HG03565 (cell line): ENCODE measurements at regions not wholly inside any gene's neighbourhood (a gene's known extent, or its start where the extent isn't known, plus 50 kb on each side); places are given as distances from the start of the nearest gene placed in this dataset.
"Not testable (repeated sequence)": the region's sequence is repeated elsewhere in the genome, so short reads cannot be mapped to it uniquely, and the experiment has no call there.

ENCODE experiments used
- ATAC-seq: cut with Tn5 transposase; IDR thresholded peaks from one replicate; pipeline ENCODE4 v1.9.1; 2021; ENCODE audit warnings: mild to moderate bottlenecking, moderate library complexity; ENCODE audit not compliant: unreplicated experiment

DNA sequence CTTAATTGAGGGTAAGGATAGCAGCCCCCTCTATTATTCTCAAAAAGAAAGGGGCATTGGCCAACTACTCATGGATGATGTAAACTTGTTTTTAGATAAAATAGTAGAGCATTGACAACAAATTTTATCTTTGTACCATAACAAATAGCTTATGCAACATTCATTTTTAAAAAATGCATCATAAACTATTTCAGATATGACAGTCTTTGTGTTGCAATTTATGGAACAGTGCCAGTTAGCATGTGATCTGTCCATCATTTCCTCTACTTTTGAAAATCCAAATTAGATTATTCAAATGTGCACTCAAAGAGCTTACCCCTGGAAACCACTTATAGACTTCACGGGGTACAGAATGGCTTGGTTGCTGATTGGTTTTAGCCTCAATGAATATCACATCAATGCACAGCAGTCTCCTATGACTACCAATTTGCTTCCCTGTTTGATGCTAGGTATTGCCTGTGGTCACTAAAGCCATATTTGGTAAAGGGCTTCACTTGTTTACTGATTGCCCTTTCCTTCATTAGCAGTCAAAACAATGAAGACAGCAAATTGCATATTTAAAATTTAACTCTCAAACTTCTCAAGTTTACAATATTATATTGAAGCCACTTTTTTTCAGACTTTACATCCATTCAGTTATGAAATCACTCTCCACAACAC, 274.9 kb upstream of the MGAT4C start:
- no peak for ATAC-seq

DNA sequence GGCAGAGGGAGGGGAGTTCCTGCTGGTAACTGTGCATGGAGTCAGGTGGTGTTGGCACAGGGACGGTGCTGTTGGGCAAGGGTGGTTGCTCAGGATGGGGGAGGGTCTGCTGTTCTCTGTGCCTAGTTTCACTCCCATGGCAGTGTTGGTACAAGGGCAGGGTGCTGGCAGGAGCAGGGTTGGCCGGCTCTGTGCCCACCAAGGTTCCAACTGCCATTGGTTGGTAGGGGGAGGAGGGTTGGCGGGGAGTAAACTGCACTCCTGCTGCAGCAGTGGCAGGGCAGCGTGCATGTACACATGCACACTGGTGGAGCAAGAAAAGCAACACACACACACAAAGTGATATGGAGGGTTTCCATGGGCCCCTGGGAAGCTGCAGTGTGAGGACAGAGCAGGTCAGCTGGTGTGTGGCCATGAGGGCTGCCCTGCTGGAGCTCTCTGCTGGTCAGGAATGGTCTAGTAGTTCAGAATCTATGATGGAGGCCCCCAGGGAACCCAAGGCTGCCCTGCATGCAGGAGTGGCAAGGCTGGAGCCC, 269.9 kb upstream of the MGAT4C start:
- ATAC-seq, result no peak

DNA sequence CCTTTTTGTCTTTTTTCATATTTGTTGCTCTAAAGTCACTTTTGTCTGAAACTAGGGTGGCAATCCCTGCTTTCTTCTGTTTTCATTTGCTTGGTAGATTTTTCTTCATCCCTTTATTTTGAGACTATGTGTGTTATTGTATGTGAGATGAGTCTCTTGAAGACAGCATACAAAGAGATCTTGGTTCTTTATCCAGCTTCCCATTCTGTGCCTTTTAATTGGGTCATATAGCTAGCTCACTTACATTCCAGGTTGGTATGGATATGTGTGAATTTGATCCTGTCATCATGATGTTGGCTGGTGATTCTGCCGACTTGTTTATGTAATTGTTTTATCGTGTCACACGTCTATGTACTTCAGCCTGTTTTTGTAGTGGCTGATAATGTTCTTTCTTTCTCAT, 267.7 kb upstream of the MGAT4C start:
- no peak for ATAC-seq

DNA sequence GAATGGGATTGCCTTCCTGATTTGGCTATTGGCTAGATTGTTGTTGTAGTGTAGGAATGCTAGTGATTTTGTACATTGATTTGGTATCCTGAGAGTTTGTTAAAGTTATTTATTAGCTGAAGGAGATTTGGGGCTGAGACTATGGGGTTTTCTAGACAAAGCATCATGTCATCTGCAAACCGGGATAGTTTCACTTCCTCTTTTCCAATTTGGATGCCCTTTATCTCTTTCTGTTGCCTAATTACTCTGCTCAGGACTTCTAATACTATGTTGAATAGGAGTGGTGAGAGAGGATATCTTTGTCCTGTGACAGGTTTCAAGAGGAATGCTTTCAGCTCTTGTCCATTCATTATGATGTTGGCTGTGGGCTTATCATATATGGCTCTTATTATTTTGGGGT, 265.7 kb upstream of the MGAT4C start:
- no peak for ATAC-seq

DNA sequence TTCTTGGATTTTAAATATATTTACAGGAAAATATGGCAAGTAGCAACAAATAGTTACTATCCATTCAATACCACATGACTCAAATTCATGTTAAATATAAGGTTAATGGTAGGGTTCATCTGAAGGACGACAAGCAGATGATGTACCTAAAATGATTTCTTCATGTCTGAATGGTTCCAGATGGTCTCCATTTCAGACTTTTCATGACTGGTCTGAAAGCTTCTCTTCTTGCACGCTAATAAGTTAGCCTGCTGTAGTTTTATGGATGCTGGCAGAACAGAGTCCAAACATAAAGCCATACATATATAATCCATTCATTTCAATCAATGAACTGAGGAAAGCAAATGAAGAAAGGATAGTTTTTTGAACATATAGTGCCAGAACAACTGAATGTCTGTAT, 257.0 kb upstream of the MGAT4C start:
- no peak for ATAC-seq

DNA sequence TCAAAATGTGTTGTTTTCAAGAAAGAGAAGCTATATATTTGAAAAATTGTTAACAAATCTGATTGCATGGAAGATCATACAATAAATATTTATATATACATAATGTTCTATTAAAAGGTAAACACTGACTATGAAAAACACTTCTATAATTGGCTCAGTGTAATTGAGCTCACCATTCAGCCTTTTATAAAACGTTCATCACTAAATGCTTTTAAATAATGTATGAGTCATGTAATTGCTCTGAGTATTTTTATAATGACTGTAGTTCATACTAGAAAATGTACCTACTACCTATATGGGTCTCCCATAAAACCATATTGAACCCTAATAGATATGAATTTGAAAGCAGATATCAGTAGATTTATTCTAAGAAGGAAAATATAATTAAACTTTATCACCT, 240.4 kb upstream of the MGAT4C start:
- no peak for ATAC-seq

DNA sequence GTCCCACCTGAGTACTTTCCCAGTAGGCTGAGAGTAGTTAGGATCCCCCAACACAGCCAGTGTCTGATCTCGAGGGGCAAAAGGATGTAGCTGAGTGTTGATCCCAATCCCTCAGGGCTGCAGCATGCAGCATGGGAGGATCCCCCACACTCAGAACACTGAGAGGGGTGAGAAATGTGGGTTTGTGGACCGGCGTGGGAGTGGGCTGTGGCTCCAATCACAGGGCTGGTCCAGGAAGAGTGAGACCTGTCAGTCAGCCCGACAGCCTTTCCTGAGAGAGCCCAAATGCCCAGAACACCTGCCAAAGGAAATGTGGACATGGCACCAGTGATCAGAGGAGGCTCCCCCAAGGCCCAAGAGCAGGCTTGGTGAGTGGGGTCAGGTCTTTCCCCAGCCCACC, 228.3 kb upstream of the MGAT4C start:
- no peak for ATAC-seq

DNA sequence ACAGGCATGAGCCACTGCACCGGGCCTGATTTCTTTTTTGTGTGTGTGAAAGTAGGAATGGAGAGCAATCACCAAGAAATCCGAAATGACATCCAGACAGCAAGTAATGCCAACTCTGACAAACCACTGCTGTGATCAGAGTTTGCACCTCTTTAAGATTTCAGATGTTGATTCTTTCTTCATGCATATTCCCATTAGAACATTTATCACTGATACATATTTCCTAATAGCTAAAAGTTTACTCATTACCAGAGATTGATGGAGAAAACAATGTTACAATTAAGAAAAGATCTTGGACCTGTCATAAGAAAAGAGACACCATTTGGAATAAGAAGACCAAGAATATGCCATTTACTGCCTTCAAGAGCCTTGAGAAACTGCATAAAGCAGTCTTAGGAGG, 217.0 kb upstream of the MGAT4C start:
- ATAC-seq, result no peak

DNA sequence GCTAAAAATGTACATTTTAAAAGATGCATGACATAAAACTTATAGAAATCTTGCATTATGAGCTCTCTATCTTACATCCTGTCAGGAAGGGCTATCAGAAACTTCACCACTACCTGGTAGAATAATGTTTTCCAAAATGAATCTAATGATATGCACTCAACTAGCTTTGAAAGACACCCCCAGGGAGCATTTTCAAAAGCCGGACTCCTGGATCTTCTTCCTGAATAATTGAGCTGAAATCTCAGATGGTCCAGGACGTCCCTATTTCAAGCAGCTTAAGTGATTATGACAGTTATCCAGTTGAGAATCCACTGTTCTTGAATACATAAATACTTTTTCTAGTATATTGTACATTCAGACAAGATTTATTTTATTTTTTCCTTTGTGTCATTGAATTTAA, 200.6 kb upstream of the MGAT4C start:
- ATAC-seq, result no peak

DNA sequence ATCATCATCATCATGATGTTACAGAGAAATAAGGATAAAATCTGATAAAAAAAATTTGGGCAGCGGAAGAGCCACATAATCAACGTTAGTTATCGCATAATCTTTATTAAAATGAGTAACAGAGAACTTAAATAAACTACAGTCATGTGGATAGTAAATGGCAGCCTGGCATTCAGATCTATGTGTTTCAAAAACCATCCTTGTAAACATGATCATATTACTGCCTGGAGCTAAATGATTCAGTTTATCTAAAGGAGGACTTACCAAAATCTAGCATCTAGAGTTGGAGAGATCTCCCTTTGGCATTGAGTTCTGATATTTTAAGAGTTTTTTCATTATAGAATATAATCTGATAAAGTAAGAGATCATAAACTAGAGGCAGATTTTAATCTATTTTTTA, 200.1 kb upstream of the MGAT4C start:
- ATAC-seq, result no peak

DNA sequence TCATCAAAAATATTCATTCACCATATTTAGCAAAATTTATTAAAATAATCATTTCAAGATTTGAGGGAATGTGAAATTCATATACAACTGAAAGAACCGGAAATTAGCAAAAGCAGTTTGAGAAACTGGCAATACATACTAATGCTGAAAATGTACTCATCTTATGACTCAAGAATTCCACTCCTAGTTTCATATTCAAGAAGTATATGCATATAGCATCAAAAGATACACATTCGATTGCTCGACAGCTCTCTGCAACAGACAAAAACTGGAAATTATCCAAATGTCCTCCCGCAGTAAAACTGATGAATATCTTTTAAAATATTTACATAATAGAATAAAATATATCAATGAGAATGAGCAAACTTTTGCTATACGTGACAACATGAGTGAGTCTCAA, 189.2 kb upstream of the MGAT4C start:
- no peak for ATAC-seq

DNA sequence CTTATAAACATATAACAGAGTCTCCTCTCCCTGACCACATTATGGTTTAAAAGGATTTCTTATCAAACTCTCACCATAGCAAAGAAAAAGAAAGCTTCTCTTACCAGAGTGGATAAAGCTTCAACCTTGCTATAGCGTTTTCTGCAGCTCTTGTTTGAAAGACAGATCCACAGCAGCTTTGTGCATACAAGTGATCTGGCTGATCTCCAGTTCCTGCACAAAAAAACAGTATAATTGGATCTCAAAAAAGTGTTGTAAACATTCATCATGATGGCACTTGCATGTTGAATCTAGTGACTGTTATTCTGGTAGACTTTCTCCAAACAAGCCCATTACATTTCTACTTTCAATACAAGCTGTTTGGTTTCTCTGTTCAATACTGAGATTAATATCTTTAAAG, 178.9 kb upstream of the MGAT4C start:
- ATAC-seq, result no peak

DNA sequence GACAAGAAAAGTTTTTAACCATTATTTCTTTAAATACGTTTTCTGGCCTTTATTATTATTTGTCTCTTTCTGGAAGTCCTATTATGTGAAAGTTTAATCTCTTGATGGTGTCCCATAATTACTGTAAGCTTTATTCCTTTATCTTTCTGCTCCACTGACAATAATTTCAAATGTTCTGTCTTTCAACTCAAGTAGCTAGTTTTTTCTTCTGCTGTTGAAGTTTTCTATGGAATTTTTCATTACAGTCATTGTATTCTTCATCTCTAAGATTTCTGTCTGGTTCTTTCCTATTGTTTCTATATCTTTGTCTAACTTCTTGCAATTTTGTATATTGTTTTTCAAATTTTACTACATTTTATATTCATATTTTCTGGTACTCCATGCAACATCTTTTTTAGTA, 173.6 kb upstream of the MGAT4C start:
- ATAC-seq, result no peak

DNA sequence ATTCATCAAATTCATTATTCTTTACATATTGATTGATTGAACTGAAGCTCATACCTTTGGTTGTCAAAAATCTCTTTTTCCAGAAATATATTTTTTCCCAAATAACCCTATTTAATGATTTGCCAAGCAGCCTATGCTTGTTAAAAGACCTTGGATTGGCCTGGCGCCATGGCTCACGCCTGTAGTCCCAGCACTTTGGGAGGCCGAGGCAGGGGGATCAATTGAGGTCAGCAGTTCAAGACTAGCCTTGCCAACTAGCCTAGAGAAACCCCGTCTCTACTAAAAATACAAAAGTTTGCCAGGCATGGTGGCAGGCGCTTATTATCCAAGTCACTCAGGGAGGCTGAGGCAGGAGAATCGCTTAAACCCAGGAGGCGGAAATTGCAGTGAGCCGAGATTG, 165.1 kb upstream of the MGAT4C start:
- ATAC-seq, result no peak

DNA sequence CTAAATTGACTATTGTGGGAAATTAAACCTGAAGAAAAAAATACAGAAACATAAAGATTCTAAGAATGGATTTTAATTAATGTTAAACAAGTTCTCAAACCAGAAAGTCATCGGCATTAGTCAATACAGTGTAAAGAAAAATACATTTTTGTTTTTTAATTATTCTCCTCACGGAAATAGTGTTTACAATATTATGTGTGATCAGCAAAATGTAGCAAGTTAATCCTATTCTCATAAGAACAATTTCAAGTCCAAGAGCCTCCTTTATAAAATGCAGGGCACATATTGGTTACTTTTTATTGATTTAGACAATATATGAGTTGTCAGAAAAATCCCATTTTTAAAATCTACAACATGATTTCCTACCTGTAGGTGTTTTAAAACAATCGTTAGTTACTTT, 158.0 kb upstream of the MGAT4C start:
- ATAC-seq, result no peak

DNA sequence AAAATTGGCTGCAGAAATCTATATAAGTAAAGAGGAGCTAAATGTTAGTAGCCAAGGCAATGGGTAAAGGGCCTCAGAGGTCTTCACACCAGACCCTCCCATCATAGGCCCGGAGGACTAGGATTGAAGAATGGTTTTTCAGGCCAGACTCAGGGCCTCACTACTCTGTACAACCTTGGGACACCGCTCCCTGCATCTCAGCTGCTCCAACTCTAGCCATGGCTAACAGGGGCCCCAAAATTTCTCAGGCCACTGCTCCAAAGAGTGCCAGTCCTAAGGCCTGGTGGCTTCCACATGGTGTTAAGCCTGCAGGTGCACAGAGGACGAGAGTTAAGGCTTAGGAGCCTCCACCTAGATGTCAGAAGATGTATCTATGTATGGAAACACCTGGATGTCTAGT, 155.5 kb upstream of the MGAT4C start:
- no peak for ATAC-seq

DNA sequence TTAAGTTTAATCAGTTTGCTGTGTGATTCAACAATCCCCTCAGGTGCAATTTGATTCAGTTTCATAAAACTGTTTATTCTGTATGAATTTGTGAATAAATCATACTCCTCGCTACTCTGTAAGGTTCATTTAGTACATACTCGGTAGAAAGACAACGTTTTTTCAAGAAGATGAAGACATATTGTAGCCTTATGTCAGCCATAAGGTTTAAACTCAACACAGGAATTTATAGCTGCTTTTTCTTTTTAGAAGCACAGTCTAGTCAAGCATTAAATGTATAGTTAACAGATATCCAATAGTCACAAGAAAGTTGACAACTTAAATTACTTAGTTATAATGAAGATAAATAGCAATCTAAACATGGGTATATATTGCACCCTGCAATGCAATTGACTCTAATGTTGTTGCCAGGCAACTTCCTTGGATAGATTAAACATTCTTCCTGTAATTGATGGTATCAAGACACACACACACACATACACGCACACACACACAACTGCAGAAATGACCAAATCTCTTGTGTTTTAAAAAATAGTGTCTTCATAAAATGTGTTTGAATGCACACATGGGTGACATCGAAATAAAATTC, 151.5 kb upstream of the MGAT4C start:
- ATAC-seq, result no peak

DNA sequence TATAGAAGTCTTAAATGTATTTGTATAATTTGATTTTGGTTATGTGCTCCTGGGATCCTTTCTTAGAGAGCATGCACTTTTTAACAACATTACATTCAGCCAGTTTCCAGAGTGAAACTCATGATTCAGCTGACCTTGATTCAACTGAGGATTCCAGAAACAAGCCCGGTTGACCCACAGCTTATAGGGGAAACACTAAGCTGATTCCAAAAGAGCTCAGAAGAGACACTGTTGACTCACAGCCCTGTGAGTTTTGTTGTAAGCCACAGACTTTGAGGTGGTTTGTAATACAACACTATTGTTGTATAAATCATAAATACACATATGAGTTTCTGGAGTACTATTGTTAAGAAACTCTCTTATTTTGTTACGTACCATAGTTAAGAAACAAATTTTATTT, 133.8 kb upstream of the MGAT4C start:
- no peak for ATAC-seq

DNA sequence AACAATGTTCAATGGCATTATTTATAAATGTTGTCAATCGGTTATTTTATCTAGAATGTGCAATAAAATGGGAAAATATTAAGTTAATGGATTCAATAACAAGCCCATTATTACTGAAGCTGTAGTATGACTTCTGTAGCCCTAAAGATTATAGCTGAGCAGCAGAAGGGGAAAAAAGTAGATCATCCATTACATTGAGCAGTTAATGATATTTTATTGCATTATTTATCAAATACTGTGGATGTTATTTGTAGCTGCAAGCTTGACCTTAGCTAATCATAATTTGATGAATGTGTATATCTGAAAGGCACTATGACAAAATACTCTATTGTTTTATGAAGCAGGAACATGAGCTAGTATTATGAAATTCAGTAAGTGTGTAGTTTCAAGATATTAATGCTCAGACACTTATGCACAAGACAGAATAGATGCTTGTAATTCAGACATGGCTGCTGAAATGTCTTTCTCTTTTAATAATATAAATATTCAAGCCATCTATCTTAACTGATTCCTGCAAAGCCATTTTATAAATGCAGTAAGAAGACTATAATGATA, 131.5 kb upstream of the MGAT4C start:
- ATAC-seq, result no peak

DNA sequence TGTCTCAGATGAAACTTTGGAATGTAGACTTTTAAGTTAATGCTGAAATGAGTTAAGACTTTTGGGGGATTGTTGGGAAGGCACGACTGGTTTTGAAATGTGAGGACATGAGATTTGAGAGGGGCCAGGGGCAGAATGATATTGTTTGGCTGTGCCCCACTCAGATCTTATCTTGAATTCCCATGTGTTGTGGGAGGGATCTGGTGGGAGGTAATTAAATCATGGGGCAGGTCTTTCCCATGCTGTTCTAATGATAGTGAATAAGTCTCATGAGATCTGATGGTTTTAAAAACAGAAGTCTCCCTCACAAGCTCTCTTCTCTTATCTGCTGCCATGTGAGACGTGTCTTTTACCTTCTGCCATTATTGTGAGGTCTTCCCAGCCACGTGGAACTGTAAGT, 127.6 kb upstream of the MGAT4C start:
- not testable (repeated sequence) for ATAC-seq

DNA sequence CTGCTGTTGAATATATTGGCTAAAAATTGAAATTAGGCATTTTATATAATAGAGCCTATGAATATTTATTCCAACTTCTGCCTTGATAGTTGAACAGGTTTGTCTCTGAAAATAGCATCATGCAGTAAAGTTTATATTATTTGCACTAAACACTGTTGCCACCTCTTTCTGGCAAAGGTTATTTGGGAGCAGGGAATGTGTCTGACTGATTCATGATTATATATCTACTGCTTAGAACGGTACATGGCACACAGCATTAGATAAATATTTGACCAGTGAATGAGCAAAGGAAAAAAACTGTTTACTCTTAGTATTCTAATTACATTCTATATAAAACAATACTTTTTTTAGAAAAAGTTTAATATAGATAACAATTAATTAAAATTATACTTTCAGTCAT, 123.1 kb upstream of the MGAT4C start:
- ATAC-seq, result no peak

DNA sequence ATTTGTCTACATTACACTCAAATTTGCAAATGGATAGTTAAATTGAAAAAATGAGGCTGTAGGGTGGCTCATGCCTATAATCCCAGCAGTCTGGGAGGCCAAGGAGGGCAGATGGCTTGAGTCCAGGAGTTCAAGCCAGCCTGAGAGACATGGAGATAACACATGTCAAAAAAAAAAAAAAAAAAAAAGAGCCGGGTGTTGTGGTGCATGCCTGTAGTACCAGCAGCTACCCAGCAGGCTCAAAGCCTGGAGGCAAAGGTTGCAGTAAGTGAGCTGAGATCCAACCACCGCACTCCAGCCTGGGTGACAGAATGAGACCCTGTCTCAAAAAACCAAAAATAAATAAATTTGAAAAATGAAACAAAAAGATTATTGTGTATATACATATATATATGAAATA, 119.9 kb upstream of the MGAT4C start:
- no peak for ATAC-seq

DNA sequence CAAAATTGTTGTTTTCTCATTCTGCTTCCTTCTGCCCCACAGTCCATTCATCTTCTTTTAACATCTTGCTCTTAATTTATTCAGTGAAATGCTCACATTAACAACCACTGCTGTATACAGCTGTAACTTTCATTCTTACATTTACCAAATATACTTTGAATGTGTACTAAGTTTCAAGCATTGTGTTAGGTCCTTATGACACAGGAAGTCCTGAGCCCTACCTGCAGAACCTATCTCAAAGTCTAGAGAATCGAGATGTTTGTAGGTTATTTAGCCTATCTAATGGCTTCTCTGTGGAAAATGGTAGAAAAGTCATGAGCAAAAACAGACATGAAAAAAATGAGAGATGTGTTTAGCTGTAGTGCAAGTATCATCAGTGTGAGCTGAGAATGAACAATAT, 117.6 kb upstream of the MGAT4C start:
- no peak for ATAC-seq
